ENCODE measurements at regions not wholly inside any gene's neighbourhood (a gene's known extent, or its start where the extent isn't known, plus 50 kb on each side); places are given as distances from the start of the nearest gene placed in this dataset.
"Not testable (repeated sequence)": the region's sequence is repeated elsewhere in the genome, so short reads cannot be mapped to it uniquely, and the experiment has no call there.

DNA sequence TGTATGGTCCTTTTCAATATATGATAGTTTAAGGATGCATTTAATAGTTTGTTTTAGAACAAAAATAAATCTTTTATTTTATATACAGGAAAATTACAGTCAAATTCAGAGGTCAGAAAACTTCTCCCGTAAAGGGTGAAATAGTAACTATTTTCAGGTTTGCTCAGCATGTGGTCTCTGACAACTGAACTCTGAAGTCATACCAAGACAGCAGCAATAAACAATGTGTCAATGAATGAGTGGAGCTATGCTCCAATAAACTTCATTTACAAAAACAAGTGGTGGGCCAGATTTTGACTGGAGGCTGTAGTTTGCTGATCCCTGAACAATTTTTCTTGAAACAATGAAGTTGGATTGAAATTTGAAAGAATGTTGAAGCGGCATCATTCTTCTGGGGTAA, 123.6 kb downstream of the ZNF248 start:
- DNase-seq (ENCODE audit: low spot score): no peak

DNA sequence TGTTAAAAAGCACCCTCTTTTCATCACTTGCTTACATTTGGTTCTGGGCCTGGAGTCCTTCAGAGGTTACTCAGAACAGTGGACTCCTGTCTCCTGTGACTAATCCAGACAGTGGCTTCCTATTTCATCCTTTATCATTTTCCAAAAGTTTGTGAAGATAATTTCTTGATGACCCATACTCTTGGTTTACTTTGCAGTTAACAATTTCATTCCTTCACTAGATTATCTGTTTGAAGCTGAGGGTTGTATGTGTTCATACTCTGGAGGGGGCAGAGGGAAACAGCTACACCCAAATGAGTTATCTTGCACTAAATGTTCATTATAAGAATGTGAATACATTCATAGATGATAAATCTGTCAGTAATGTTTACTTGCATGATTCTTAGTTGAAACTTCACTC, 124.7 kb downstream of the ZNF248 start:
- DNase-seq (ENCODE audit: low spot score): no peak

DNA sequence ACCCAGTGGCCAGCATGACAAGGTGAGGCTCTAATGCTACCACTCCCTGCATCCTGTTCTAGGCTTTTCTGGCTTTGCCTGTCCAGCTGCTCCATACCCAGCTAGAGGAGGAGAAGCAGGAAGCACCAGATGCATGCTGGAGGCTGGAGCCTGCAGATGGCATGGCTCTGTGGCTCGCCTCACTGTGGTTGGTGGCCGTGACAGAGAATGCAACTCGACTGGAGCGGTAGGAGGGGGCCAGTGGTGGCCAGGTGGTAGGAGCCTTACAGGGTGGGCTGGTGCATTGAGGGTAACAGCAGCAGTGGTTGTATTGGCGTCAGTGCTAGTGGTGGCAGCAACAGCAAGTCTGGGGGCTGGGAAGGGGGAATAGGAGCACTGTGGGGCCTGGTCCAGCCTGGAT, 128.6 kb downstream of the ZNF248 start:
- DNase-seq (ENCODE audit: low spot score): no peak

DNA sequence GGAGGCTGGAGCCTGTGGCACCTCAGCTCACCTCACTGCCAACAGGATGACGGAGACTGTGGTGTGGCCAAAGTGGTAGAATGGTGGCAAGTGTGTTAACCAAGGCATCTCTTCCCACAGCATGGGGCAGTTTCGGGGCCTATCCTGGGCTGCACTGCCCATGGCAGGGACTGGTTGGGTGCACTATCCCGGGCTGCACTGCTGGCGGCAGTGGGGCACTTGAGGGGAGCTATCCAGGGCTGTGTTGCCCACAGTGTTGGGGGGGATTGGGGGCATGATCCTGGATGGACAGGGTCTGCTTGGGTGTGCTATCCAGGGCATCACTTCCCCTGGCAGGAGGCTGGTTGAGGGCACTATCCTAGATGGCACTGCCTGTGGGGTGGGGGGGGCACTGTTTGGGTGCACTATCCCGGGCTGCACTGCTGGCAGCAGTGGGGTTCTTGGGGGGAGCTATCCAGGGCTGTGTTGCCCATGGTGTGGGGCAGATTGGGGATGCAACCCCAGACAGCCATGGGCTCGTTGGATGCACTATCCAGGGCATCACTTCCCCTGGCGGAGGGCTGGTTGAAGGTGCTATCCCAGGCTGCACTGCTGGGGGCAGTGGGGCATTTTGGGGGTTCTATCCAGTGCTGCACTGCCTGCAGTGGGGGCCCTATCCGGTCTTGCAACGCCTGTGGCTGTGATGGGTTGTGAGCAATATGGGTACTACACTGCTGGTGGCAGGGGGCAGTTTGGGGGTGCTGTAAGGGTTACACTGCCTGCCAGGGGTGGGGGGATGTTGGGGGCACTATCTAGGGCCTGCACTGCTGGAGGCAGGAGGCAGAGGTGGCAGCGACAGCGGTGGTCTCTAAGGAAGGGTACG, 129.7 kb downstream of the ZNF248 start:
- DNase-seq (ENCODE audit: low spot score): no peak

DNA sequence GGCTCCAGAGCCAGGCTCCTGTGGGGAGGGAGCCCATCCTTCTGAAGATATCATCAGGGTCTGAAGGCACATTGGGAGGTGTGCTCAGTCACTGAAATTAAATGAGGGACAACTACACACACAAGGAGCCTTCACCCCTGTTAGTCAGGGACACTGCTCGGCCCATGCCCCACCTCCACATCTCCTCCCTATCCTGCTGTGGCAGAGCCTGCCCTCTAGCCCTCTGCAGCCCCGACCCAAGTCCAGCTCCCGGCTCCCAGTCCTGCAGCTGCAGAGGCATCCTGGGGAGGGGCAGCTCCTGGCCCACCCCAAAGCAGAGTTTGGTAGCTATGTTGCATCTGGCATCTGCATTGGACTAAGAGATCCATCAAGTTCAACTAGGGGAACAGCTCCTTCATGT, 136.3 kb downstream of the ZNF248 start:
- DNase-seq (ENCODE audit: low spot score): no peak

DNA sequence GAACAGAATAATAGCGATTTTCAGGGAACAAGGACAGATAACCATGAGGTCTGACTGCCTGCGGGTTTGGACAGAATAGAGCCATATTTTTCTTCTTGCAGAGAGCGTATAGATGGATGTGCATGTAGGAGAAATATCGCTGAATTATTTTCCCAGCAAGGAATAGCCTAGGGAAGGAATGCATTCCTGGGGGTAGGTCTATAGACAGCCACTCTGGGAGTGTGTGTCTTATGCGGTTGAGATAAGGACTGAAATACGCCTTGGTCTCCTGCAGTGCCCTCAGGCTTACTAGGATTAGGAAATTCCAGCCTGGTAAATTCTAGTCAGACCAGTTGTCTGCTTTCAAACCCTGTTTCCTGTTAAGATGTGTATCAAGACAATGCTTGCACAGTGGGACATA, 139.3 kb downstream of the ZNF248 start:
- DNase-seq (ENCODE audit: low spot score): not testable (repeated sequence)

DNA sequence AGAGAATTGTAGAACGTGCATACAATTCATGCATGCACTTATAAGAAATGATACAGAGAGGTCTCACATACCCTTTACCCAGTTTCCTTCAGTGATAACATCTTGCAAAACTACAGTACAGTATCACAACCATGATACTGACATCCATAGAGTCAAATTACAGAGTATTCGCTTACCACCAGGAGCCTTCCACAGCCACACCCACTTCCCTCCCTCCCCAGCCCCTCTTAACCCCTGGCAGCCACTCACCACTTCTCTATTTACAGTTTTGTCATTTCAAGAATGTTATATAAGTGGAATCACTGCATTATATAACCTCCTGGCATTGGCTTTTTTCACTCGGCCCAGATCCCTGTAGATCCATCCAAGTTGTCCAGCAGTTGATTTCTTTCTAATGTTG, 143.8 kb downstream of the ZNF248 start:
- DNase-seq (ENCODE audit: low spot score): no peak

DNA sequence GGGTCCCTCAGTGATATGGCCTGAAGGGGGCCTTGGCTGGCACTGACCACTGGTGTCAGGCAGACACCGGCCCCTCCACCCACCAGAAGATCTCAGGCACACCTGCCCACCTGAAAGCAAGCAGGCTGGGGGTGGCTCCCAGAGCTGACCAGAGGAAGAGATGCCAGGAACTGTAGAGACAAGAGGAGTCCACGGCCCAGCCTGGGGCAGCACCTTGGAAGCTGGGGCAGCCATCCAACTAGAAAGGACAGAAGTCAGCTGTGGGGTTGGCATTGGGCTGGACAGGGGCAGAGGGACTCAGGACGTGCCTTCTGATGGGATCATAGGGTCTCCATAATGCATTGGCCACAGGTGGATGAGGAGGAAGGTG, 144.3 kb downstream of the ZNF248 start:
- no peak for DNase-seq (ENCODE audit: low spot score)

DNA sequence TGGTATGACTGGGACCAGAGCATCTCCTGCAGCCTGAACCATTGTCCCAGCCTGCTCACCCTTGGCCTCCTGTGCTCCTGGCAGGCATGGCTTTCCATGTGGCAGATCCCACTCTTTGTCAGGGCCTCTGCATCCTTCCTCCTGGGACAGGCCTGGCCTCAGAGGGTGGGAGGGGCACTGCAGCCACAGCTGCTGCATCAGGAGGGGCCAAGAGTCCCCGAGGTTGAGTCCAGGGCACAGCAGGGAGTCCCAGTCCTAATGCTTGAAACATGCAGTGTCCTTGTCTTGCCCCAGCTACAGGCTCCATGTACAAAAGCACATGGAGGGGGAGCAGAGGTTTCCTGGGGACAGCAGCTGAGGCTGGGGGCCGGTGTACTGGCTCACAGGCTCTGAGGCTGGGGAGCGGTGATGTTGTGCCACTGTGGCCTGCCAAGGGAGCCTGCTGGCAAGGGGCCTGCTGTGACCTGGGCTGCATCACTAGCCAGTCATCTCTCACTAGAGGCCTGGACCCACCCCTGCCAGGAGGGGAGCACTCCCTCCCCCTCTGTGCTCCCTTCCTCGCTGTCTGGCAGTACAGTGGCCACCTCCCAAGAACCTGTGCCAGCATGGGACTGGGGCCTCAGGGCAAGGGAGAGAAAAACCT, 144.8 kb downstream of the ZNF248 start:
- DNase-seq (ENCODE audit: low spot score): no peak

DNA sequence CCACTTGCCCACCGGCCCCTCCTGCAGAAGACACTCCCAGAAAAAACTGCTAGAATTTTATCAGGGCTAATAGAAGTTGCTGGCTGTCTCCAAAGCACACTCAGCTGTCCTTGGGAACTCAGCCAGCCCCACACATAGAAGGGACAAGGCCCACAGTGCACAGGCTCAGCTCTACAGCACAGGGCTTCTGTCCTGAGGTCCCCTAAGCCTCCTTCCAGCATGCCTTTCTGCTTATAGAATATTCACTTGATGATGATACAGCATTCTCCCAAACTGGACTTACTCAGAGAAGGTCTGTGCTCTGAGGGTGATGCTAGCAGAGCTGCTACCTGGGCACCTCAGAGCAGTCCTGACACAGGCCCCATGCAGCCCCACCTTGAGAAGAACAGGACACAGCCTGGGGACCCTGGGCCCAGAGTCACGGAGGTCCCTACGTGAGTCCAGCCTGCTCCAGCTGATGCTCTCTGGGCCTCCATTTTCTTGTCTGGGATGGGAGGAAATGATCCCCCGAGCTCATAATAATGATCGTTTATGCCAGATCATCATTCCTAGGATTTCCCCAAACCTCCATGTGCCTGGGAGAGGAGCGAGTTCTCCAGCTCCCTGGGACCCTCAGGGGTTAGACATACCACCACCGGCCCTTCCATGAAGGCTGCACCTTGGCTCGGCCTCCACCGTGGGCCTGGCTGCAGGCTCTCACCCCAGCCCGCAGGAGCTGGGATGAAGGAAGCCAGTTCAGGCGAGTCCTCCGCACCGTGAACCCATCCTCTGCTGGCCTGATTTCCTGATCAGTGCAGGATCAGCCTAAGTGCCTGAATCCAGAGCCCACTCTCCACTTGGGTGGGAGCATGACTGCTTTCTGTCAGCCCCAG, 145.6 kb downstream of the ZNF248 start:
- DNase-seq (ENCODE audit: low spot score): no peak

DNA sequence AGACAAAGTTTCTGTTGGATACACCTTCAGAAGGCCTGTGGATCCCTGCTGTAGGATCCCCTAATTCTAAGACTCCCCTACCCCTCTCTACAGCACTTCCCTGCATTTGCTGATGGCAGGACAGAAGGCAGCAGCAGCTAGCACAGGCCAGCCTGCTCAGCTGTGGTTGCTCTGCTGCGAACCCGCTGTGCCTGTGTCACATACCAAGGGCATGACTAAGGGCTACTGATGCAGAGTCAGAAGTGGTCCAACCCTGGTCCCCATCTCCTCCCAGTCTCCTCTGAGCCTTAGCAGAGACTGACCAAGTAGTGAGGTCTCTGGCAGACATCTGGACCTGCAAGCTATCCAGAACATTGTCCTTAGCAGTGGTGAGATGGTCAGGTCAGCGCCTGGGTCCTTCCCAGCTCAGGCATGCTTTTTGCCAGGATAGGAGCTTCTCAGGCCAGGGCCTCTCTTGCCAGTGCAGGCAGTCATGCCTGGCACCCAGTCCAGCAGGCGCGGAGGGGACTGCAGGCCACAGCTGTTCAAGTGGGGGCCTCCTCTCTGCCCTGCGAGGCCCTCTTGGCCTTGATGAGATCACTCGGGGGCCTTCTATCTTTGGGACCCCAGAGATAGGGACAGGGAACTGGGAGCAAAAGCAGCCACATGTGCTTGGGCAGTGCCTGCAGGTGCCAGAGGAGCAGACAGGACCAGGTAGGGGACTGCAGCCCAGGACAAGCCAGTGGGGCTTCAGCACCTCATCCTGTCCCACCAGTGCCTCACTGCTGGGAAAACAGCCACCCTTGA, 146.4 kb downstream of the ZNF248 start:
- no peak for DNase-seq (ENCODE audit: low spot score)

DNA sequence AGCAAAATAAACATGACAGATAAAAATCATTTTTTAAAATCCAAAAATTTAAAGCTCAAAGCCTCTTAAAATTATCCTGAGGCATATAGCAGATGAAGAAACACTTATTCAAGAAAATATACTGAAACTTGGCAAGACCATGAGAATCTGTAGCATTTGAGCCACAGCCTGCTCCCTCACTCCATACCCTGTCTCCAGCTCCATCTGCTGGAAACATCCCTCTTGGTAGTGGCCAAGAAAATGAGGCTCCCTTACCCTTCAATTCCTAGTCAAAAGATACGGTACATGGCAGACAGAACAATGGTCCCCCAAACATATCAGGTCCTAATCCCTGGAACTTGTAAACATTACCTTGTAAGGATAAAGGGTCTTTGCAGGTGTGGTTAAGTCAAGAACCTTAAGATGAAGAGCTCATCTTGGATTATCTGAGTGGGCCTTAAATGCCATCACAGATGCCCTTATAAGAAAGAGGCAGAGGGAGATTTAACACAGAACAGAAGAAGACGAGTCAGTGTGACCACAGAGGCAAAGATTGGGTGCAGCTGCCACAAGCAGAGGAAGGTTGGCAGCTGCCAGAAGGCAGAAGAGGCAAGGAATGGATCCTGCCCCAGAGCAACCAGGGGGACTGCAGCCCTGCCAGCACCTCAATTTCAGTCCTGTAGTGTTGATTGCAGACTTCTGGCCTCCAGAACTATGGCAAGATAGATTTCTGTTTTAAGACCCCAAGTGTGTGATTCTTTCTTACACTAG, 149.4 kb downstream of the ZNF248 start:
- DNase-seq (ENCODE audit: low spot score): no peak

DNA sequence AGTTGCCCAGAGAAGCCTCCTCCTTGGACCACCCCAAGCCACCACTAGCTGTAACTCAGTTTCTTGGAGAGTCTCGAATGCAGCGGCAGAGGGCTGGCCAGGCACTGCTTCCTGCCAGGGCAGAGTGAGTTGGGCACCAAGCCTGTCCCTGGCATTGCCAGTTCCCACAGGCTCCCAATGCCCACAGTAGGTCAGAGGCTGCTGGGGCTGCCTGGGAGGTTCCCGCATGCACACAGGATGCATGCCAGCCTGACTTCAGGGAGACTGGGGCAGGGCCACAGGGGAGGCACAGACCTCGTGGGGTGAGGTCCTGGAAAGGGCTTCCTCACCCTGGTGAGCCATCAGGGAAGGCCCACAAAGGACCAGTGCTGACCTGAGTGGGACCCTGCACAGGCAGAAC, 152.8 kb downstream of the ZNF248 start:
- no peak for DNase-seq (ENCODE audit: low spot score)

DNA sequence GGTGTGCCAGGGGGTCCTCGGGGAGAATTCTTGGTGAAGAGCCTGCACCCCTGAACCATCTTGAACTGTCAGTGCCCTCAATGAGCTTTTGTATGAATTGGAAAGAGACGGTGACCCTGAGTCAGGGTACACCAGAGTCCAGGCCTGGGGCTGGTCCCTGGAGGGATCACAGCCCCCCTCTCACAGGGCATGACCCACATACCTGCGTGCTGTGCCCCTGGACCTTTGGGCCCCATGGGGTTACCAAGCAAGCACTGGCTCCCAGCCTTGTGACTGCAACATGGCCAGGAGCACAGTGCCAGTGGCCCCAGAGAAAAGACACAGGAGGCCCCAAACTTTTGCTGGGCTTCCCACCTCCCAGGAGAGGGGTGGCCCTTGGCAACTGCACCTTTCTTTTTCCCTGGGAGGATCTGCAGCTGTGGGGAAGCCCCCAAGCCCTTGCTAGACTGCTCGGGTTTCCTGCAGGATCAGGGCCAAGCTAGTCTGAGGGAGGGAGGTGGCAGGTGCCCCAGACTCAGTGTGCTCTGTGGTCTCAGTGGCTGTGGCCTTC, 153.5 kb downstream of the ZNF248 start:
- DNase-seq (ENCODE audit: low spot score): no peak

DNA sequence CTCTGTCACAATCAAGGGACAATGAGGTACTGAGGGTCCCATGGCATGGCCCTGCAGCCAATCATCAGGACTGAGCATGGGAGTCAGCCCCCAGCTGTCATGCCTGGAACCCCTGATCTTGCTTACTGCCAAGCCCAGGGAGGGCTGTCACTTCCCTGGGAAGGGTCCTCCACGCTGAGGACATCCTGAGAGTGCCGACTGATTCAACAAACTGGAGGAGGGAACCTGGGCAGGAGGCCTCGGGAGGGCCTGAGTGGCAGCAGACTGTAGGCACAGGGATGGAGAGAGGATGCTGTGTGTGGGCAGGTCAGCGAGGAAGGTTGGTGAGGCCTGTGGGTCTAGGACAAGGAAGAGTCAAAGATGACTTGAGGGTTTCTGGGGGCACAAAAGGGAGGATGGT, 154.3 kb downstream of the ZNF248 start:
- DNase-seq (ENCODE audit: low spot score): no peak

DNA sequence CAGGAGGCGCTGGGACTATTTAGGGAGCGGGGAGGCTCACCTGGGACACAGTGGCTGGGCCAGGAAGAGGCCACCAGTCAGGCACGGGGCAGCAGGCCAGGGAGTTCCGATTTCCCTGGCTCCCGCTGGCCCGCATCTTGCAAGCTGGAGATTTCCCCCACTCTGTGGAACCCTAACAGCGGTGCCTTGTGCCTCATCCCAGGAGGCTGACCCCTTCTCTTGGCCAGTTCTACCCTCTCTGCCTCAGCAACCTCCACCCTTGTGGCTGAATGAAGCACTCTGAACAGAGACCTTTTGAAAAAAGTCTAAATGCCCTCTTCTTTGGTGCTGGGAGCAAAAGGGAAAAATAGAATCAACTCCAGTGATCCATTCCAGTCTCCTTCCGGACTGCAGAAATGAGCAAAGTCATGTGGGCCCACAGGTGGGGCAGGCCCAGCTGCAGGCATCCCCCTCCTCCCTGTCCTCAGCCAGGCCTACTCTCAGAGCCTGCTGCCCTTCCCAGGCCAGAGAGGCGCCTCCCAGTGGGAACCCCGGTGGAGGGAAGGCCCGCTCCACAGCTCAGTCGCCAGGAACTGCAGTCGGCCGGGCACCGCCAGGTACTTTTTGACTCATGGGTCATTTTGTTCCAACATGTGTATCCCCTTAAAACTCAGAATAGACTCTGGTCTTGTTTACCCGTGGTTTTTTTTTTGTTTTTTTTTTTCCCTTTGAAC, 155.5 kb downstream of the ZNF248 start:
- no peak for DNase-seq (ENCODE audit: low spot score)

DNA sequence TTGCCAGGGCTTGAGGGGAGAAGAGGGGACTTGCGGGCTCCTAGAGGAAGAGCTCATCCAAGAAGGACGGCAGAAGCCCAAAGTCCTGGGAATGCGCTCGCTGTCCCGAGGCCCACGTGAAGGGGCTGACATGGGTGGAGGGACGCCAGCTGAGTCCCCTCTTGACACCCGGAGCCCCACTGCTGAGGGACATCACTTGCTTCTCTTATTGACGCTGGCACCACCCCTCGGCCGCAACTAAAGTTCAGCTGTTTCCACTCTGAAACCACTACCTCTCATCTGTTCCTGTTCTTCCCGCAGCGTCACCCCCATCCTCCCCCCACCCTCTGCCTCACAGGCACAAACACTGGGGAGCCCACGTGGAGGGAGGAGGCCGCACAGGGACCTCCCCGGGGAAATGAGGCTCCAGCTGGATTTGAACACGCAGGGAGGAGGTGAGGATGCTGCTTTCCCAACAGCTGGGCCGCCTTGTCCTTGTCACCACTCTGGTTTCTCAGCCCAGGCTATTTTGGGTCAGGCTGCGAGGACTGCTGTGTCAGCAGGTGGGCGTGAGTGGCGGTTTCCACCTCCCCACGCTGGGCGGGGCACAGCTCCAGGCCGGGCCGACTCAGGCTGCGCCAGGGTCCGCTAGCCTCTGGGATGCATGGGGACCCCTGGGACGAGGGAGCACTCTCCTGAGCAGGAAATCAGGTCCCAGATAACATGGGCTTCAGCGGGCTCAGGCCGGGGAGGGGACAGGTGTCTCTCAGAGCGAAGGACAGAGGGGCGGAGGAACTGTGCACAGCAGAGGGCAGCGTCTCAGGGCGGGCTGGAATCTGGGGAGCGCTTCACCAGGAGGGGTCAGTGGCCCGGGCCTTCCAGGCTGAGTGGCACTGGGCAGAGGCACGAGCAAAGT, 156.3 kb downstream of the ZNF248 start:
- DNase-seq (ENCODE audit: low spot score): no peak

DNA sequence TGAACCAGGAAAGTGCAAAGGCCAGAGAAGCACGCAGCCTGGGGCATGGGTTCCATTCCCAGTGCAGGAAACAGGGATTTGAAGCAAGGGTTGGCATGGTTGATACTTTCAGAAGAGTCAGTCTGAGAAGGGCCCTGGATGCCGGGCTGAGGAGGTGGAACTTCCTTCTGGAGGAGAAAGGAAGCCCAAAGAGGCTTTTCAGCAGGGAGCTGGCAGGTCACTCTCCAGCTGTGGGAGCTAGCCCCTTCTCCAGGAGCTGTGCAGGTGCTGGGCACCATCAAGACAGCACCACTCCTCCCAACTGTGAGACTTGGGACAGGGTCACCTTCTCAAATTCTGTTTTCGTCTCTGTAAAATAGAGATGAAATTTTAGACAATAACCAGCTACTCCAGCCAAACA, 169.8 kb downstream of the ZNF248 start:
- no peak for DNase-seq (ENCODE audit: low spot score)

All from LoVo (cell line).